ENCODE measurements at regions not wholly inside any gene's neighbourhood (a gene's known extent, or its start where the extent isn't known, plus 50 kb on each side); places are given as distances from the start of the nearest gene placed in this dataset.

GRCh38 chr3:153649286-153649839 lies 471.8 kb upstream of the ARHGEF26 start:
- DNase-seq, result no peak
- Histone ChIP-seq H3K27me3 (no peaks in the 10 kb centered on the region), H3K36me3 (replicated peaks in 1 of 2; ENCODE audit: insufficient read depth in 1 of 2, low read depth in 2 of 2) (no peaks in the 10 kb centered on the region), H3K27ac (no peak overlapping the region), H3K9me3 (no peaks in the 10 kb centered on the region), H3K4me1 (no peaks in the 10 kb centered on the region), H3K4me3 (no peak overlapping the region)
- no peak for ATAC-seq
- WGBS, 2 donors, result 22 to 50% methylated on average over 2 of the region's 2 CpGs
- TF ChIP-seq POLR2A (IDR thresholded peaks at IDR 0.05) (no peak), CTCF (IDR thresholded peaks at IDR 0.05) (no peak)
- intact Hi-C loops (cut with DNase I), result no loop called here

DNA sequence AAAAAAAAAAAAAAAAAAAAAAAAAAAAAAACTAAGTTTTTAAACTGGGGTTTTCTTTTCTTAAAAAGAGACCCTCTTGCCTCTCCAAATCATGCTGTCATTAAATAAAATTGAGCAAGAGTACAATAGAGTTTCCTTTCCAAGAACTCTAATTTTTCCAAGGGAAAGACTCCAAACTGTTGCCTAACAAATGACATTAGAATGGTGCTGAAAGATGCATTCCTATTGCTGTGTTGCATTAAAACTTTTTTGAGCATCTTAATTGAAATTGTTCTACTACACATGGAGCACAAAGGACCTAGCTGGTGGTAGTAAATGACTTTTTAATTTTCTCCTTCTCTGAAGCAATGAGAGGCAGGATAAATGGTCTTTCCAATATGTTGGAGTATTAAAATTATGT lies 469.1 kb upstream of the ARHGEF26 start:
- no peaks in the 10 kb centered on the region for H3K27me3 ChIP-seq
- H3K4me3 ChIP-seq, result no peak overlapping the region
- intact Hi-C loops (cut with DNase I), result no loop called here
- ATAC-seq (no peak), DNase-seq (no peak)
- no peaks in the 10 kb centered on the region for H3K9me3 ChIP-seq
- H3K36me3 ChIP-seq (replicated peaks in 1 of 2; ENCODE audit: insufficient read depth in 1 of 2, low read depth in 2 of 2), result no peaks in the 10 kb centered on the region
- no peak for TF ChIP-seq CTCF (IDR thresholded peaks at IDR 0.05)
- no peak for TF ChIP-seq POLR2A (IDR thresholded peaks at IDR 0.05)
- no peaks in the 10 kb centered on the region for H3K4me1 ChIP-seq
- H3K27ac ChIP-seq, result no peak overlapping the region

DNA sequence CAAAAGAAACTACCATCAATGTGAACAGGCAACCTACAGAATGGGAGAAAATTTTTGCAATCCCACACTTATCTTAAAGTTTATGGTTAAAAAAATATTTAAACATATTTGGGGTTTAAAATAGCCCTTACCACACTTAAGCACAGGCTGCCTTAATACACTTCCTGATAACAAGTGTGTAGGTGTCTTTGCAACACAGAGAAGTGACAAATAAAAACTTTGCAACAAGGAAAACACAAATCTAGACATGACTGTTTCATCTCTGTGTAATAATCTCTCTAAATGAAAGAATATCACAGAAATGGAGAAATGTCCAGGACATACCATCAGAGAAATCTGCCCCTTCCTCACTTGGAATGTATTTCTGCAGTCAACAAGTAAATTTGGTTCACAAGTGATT lies 464.1 kb upstream of the ARHGEF26 start:
- intact Hi-C loops (cut with DNase I), result no loop called here
- no peak overlapping the region for H3K27ac ChIP-seq
- H3K36me3 ChIP-seq (replicated peaks in 1 of 2; ENCODE audit: insufficient read depth in 1 of 2, low read depth in 2 of 2), result no peaks in the 10 kb centered on the region
- no peak for ATAC-seq
- no peak overlapping the region for H3K4me3 ChIP-seq
- H3K9me3 ChIP-seq, result no peaks in the 10 kb centered on the region
- H3K27me3 ChIP-seq, result no peaks in the 10 kb centered on the region
- TF ChIP-seq CTCF (IDR thresholded peaks at IDR 0.05), result no peak
- no peak for TF ChIP-seq POLR2A (IDR thresholded peaks at IDR 0.05)
- no peak for DNase-seq
- no peaks in the 10 kb centered on the region for H3K4me1 ChIP-seq

GRCh38 chr3:153657461-153657860 lies 463.7 kb upstream of the ARHGEF26 start:
- no peak for TF ChIP-seq POLR2A (IDR thresholded peaks at IDR 0.05)
- TF ChIP-seq CTCF (IDR thresholded peaks at IDR 0.05), result no peak
- H3K9me3 ChIP-seq, result no peaks in the 10 kb centered on the region
- intact Hi-C loops (cut with DNase I), result no loop called here
- no peak overlapping the region for H3K27ac ChIP-seq
- DNase-seq, result no peak
- no peak overlapping the region for H3K4me3 ChIP-seq
- no peak for ATAC-seq
- 66 to 72% methylated on average over 3 of the region's 3 CpGs for WGBS, 2 donors
- no peaks in the 10 kb centered on the region for H3K27me3 ChIP-seq
- H3K36me3 ChIP-seq (replicated peaks in 1 of 2; ENCODE audit: insufficient read depth in 1 of 2, low read depth in 2 of 2), result no peaks in the 10 kb centered on the region
- H3K4me1 ChIP-seq, result no peaks in the 10 kb centered on the region

DNA sequence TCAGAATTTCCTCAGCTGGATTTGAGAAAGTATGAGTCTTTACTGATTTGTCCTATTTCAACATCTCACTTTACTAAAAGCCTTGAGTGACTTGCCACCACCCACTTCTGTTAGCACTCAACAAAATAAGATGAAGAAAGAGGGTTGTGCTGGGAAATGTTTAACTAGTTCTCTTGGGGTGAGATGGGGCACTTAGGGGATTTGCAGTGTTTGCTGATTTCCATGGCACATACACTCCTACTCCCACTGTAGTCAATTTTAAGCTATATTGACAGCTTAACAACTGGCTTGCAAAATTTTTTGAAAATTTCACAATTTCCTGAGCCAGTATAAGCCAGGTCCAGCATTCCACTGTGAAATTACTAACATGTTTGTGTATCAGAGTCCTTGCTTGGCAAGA lies 463.1 kb upstream of the ARHGEF26 start:
- Histone ChIP-seq H3K4me1 (no peaks in the 10 kb centered on the region), H3K36me3 (replicated peaks in 1 of 2; ENCODE audit: insufficient read depth in 1 of 2, low read depth in 2 of 2) (no peaks in the 10 kb centered on the region), H3K9me3 (no peaks in the 10 kb centered on the region), H3K4me3 (no peak overlapping the region), H3K27me3 (no peaks in the 10 kb centered on the region), H3K27ac (no peak overlapping the region)
- TF ChIP-seq POLR2A (IDR thresholded peaks at IDR 0.05) (no peak), CTCF (IDR thresholded peaks at IDR 0.05) (no peak)
- intact Hi-C loops (cut with DNase I), result no loop called here
- ATAC-seq (no peak), DNase-seq (no peak)

All from body of pancreas (tissue), 4 donors.